ENCODE measurements at regions not wholly inside any gene's neighbourhood (a gene's known extent, or its start where the extent isn't known, plus 50 kb on each side); places are given as distances from the start of the nearest gene placed in this dataset.

DNA sequence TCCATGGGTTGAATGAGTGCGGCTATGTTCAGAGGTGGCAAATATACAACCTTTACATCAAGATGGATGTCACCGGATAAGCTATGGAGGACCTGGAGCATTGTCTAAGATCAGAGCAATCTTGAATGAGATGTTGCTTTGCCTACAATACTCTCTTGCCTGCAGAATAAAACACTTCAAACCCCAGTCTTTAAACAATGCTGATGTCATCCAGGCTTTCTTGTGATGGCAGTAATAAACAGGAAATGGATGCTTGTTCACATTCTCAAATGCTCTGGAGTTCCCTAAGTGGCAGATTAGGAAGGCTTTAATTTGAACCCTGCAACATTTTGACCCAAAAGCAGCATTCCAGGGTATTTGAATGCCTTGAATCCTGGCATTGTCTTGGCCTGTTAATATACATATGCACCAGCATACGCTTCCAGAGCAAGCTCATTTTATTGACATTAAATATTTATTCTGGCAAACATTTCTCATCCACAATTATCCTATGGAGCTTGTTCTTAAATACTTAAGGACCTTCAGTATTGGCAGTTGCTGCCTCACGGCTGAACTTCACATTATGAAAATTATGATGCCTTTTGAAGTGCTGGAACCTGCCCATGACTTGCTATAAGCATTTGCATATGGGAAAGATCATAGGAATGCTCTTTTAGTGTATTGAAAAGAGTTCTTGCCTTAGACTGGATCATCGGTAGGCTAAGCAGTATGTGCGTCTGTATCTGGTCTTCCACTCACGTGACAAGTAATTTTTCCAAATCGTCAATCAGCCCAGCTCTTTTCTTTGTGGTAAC, 422.7 kb downstream of the SIPA1L2 start:
- DNase-seq (ENCODE audit: low read depth, low spot score) (no peak), FAIRE-seq (no peak)
- Histone ChIP-seq H3K36me3 (ENCODE audit: control insufficient read depth in 2 of 2, extremely low read depth in 1 of 2, insufficient read depth in 2 of 2, low read length in 2 of 2) (no peaks in the 10 kb centered on the region), H3K79me2 (ENCODE audit: control insufficient read depth, insufficient read depth, low read length) (no peaks in the 10 kb centered on the region), H3K9ac (replicated peaks; ENCODE audit: extremely low read depth, insufficient read depth, low read length) (no peak overlapping the region), H2AFZ (ENCODE audit: low read depth, low read length) (no peak overlapping the region), H4K20me1 (replicated peaks; ENCODE audit: control insufficient read depth, extremely low read depth, insufficient read depth, low read length) (no peaks in the 10 kb centered on the region), H3K9me3 (replicated peaks; ENCODE audit: control insufficient read depth, insufficient read depth, low read length) (no peaks in the 10 kb centered on the region), H3K27ac (ENCODE audit: insufficient read depth, low read depth, low read length) (no peak overlapping the region), H3K4me2 (ENCODE audit: insufficient read depth, low read length) (no peak overlapping the region), H3K4me3 (replicated peaks in 1 of 3; ENCODE audit: insufficient read depth in 1 of 3, low read depth in 1 of 3, low read length in 3 of 3) (no peak overlapping the region), H3K27me3 (ENCODE audit: control insufficient read depth in 2 of 2, insufficient read depth in 2 of 2, low read length in 2 of 2) (peaks cover 0 to 2% of the 10 kb centered on the region in 2 experiments), H3K4me1 (ENCODE audit: control insufficient read depth, extremely low read depth, insufficient read depth, low read length) (no peaks in the 10 kb centered on the region), H3K9me1 (replicated peaks; ENCODE audit: control insufficient read depth, extremely low read depth, insufficient read depth, low read length) (no peaks in the 10 kb centered on the region)
- intact Hi-C loops (cut with micrococcal nuclease), result no loop called here
- TF ChIP-seq, protein P1, sequence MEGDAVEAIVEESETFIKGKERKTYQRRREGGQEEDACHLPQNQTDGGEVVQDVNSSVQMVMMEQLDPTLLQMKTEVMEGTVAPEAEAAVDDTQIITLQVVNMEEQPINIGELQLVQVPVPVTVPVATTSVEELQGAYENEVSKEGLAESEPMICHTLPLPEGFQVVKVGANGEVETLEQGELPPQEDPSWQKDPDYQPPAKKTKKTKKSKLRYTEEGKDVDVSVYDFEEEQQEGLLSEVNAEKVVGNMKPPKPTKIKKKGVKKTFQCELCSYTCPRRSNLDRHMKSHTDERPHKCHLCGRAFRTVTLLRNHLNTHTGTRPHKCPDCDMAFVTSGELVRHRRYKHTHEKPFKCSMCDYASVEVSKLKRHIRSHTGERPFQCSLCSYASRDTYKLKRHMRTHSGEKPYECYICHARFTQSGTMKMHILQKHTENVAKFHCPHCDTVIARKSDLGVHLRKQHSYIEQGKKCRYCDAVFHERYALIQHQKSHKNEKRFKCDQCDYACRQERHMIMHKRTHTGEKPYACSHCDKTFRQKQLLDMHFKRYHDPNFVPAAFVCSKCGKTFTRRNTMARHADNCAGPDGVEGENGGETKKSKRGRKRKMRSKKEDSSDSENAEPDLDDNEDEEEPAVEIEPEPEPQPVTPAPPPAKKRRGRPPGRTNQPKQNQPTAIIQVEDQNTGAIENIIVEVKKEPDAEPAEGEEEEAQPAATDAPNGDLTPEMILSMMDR (IDR thresholded peaks at IDR 0.05; ENCODE audit: extremely low read depth in 1 of 2, insufficient read depth in 1 of 2, low read depth in 1 of 2, low read length in 2 of 2), result no peak
- no peak for TF ChIP-seq EZH2 (IDR thresholded peaks at IDR 0.05; ENCODE audit: borderline replicate concordance, low read depth, low read length, severe bottlenecking)
- TF ChIP-seq, protein P2, sequence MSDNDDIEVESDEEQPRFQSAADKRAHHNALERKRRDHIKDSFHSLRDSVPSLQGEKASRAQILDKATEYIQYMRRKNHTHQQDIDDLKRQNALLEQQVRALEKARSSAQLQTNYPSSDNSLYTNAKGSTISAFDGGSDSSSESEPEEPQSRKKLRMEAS (IDR thresholded peaks at IDR 0.05; ENCODE audit: insufficient read depth, insufficient read length), result no peak
- no peak for TF ChIP-seq GATA2 (IDR thresholded peaks at IDR 0.05; ENCODE audit: insufficient read depth, insufficient read length, low read depth, low read length)
- TF ChIP-seq POLR2A (IDR thresholded peaks at IDR 0.05; ENCODE audit: low read depth, low read length), result no peak
- no peak for TF ChIP-seq JUN (IDR thresholded peaks at IDR 0.05; ENCODE audit: borderline replicate concordance, insufficient read depth, insufficient read length, low read depth)
- TF ChIP-seq POLR2AphosphoS5 (IDR thresholded peaks at IDR 0.05; ENCODE audit: insufficient read depth, low read depth, low read length), result no peak
- TF ChIP-seq FOS (IDR thresholded peaks at IDR 0.05; ENCODE audit: borderline replicate concordance, insufficient read depth, low read length), result no peak
- no peak for TF ChIP-seq MYC (IDR thresholded peaks at IDR 0.05; ENCODE audit: low read depth, low read length)
- dilution Hi-C loops (cut with MboI; ENCODE audit: extremely low pct_ligation_motif_present, low sequenced_read_pairs), result no loop called here
- ChIA-PET POLR2A (no interaction called here), CTCF (no interaction called here)
- BruUV-seq (replicated peaks), result no TSS peak

All from endothelial cell of umbilical vein (primary cell).